ENCODE measurements at regions not wholly inside any gene's neighbourhood (a gene's known extent, or its start where the extent isn't known, plus 50 kb on each side); places are given as distances from the start of the nearest gene placed in this dataset.

GRCh38 chr13:78325585-78325984, 277.8 kb downstream of the POU4F1 start:
- DNase-seq: no peak

- no peak for DNase-seq
These were observed 279.5 kb downstream of the POU4F1 start for GRCh38 chr13:78323848-78324247.

- no peak for DNase-seq
These were observed 280.3 kb downstream of the POU4F1 start for GRCh38 chr13:78323040-78323439.

GRCh38 chr13:78319101-78319627, 284.2 kb downstream of the POU4F1 start:
- no peak for DNase-seq

GRCh38 chr13:78317030-78317429, 286.3 kb downstream of the POU4F1 start:
- peak; percentile 3 to 4 for DNase-seq

- DNase-seq: no peak
These were observed 293.7 kb downstream of the POU4F1 start for GRCh38 chr13:78309497-78310180.

GRCh38 chr13:78306519-78307206, 296.7 kb downstream of the POU4F1 start:
- DNase-seq: no peak

GRCh38 chr13:78305171-78305570, 298.2 kb downstream of the POU4F1 start:
- no peak for DNase-seq

GRCh38 chr13:78299832-78300623, 303.3 kb downstream of the POU4F1 start:
- no peak for DNase-seq

- no peak for DNase-seq
These were observed 304.7 kb downstream of the POU4F1 start for GRCh38 chr13:78298657-78299056.

GRCh38 chr13:78286748-78287147, 316.6 kb downstream of the POU4F1 start:
- no peak for DNase-seq

- DNase-seq: no peak
These were observed 338.3 kb downstream of the POU4F1 start for GRCh38 chr13:78265098-78265497.

- DNase-seq: no peak
These were observed 339.7 kb upstream of the EDNRB start for GRCh38 chr13:78258304-78258703.

GRCh38 chr13:78256484-78256883, 337.9 kb upstream of the EDNRB start:
- DNase-seq: no peak

- DNase-seq: no peak
These were observed 335.5 kb upstream of the EDNRB start for GRCh38 chr13:78254113-78254512.

- DNase-seq: no peak
These were observed 328.7 kb upstream of the EDNRB start for GRCh38 chr13:78247362-78247761.

- DNase-seq: peak; percentile 26 to 63
These were observed 322.8 kb upstream of the EDNRB start for GRCh38 chr13:78241278-78241919.

- DNase-seq: no peak
These were observed 321.1 kb upstream of the EDNRB start for GRCh38 chr13:78239714-78240113.

GRCh38 chr13:78238911-78239310, 320.3 kb upstream of the EDNRB start:
- no peak for DNase-seq

- no peak for DNase-seq
These were observed 310.3 kb upstream of the EDNRB start for GRCh38 chr13:78228940-78229339.

- DNase-seq: no peak
These were observed 309.6 kb upstream of the EDNRB start for GRCh38 chr13:78228211-78228610.

- DNase-seq: no peak
These were observed 309.1 kb upstream of the EDNRB start for GRCh38 chr13:78227709-78228108.
